Stimulated activated CD8-positive, alpha-beta memory T cell treated with anti-CD3 and anti-CD28 coated beads, Interleukin-15, amount 100 ng/mL, for 1 hour (primary cell): ENCODE measurements at regions not wholly inside any gene's neighbourhood (a gene's known extent, or its start where the extent isn't known, plus 50 kb on each side); places are given as distances from the start of the nearest gene placed in this dataset.

Experiments
- DNase-seq: peaks from one replicate; pipeline ENCODE4 v3.0.0-alpha.2; 2020; ENCODE audit warnings: low read depth

DNA sequence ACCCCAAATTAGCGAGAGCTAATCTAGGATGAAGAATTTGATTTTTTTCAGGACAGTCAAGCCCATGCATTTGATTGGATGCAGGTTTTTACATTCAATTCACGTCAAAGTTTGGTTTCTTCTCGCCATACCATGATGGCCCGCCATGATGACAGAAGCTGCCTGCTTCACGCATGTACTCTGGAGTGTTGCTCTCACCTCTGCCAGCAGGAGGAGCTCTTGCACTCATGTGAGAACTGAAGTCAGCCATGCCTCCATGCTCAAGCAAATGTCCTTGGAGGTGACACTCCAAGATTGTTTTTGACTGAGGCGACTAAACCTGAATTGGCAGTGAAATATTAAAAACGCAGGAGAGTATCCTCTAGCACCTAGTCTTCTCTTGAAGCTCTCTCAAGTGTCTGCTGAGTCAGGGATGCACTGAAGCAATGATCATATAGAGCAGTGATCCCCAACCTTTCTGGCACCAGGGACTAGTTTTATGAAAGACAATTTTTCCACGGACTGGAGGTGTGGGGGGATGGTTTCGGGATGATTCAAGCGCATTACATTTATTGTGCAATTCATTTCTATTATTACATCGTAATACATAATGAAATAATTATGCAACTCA lies 120.9 kb downstream of the SAMMSON start:
- peak; percentile 3 for DNase-seq

DNA sequence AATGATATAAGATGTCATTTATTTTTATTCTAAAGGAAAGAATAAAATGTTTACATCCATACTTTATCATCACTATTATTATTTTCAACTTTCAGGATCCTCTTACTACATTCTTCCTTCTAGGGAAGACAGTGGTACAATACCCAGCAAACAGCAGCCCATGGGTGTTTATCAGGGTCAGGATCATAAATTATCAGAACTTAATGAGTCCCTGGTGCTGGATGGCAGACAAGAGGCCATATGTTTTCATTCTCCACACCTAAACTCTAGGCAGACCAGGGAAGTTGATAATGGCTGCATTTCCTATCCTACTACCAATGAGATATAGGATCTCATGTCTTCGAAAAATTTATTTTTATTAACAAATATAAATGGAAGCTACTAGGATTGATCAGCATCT lies 127.7 kb downstream of the SAMMSON start:
- no peak for DNase-seq

DNA sequence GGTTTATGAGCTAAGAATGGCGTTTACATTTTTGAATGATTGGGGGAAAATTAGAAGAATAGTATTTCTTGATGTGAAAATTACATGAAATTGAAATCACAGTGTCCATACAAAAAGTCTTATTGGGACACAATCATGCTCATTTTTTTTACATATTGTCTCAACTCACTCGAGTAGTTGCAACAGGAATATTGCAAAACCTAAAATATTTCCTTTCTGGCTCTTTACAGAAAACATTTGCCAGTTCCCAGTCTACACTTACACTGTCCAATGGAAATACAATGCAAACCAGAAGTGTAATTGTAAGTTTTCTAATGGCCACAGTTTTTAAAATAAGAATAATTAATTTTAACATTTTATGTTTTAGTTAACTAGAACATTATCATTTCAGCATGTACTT lies 137.8 kb downstream of the SAMMSON start:
- no peak for DNase-seq

DNA sequence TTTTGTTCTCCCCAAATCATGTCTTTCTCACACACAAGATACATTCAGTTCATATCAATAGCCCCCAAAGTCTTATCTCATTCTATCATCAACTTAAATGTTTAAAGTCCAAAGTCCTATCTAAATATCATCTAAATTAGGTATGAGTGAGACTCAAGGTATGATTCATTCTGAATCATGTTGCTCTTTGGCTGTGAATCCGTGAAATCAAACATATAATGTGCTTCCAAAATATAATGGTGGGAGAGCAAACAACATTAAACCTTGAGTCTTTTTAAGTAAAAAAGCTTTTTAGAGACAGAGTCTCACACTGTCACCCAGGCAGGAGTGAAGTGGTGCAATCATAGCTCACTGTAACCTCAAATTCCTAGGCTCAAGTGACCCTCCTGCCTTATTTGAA lies 139.1 kb downstream of the SAMMSON start:
- DNase-seq = no peak
